ENCODE measurements at regions not wholly inside any gene's neighbourhood (a gene's known extent, or its start where the extent isn't known, plus 50 kb on each side); places are given as distances from the start of the nearest gene placed in this dataset.

DNA sequence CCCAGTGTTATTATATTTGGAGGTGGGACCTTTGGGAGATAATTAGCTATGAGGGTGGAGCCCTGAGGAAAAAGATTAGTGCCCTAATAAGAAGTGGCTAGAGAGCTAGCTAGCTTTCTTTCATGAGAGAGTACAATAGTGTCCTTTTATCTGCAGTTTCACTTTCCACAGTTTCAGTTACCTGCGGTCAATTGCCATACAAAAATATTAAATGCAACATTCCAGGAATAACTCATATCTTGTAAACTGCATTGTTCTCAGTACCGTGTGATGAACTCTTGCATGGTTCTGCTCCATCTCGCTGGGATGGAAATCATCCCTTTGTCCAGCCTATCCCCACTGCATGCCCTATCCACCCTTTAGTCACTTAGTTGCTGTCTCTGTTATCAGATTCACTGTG, 201.6 kb downstream of the RWDD3 start:
- TF ChIP-seq CTCF (conservative IDR thresholded peaks at IDR 0.05; ENCODE audit: low read length) (no peak), EZH2phosphoT487 (IDR thresholded peaks at IDR 0.05; ENCODE audit: borderline replicate concordance) (no peak)
